ENCODE measurements at regions not wholly inside any gene's neighbourhood (a gene's known extent, or its start where the extent isn't known, plus 50 kb on each side); places are given as distances from the start of the nearest gene placed in this dataset.
A peak's percentile ranks its signal among the peaks of the same experiment; 100 is the strongest.
"Not testable (repeated sequence)": the region's sequence is repeated elsewhere in the genome, so short reads cannot be mapped to it uniquely, and the experiment has no call there.

- no peak for DNase-seq (ENCODE audit: low spot score)
Observed at GRCh38 chr14:46147452-46147851, 504.1 kb downstream of the RPL10L start.

DNA sequence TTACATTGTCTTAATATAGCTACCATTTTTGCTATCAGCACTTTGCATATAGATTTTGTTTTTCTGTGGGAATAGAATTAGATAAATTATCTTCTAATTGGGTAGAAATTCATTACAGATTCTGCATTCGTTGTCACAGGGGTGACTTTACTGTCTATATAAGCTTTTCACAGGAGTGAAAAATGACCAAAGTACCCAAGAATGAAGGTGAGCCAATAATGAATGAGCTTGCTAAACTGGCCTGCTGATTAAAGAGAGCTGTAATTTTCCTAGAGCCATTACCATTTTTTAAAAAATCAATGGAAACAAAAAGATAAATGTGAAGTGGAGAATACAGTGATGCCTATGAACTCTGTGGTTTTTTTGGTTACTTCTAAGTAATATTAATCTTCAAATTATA is 504.6 kb downstream of the RPL10L start:
- no peak for DNase-seq (ENCODE audit: low spot score)

DNA sequence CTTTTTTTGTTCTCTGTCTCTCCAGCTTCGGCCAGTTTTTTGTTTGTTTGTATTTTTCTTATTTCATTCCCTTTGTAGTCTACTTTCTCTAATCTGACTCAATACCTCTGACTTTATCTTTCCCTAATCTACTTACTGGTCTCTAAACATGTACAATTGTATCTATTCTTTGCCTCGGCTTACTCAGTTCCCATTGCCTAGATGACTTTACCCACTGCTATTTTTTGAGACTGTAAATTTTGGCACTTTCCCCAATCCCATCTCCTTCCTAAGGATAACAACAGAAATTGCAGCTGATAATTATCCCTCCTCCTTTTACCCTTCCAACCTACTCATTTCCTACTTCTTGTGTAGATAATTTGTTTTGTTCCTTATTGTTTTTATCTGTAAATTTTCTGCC is 511.1 kb downstream of the RPL10L start:
- DNase-seq (ENCODE audit: low spot score): no peak

GRCh38 chr14:46139649-46140048 is 511.9 kb downstream of the RPL10L start:
- DNase-seq (ENCODE audit: low spot score): no peak

DNA sequence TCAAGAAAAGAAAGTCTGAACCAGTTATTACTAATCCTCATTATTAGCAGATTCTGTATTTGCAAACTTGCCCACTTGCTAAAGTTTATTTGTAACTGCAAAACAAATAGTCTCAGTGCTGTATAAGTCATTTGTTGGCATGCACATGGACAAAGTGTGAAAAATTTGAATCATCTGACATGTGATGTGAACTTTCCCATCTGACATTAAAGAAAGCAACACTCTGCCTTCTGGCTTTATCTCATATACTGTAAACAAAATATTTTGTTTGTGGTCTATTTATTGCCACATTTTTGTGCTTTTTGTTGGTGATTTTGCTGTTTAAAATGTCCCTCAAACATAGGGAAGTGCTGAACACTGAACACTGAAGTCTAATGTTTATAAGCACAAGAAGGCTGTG is 513.8 kb downstream of the RPL10L start:
- DNase-seq (ENCODE audit: low spot score): no peak

- no peak for DNase-seq (ENCODE audit: low spot score)
Observed at GRCh38 chr14:46136456-46136855, 515.1 kb downstream of the RPL10L start.

DNA sequence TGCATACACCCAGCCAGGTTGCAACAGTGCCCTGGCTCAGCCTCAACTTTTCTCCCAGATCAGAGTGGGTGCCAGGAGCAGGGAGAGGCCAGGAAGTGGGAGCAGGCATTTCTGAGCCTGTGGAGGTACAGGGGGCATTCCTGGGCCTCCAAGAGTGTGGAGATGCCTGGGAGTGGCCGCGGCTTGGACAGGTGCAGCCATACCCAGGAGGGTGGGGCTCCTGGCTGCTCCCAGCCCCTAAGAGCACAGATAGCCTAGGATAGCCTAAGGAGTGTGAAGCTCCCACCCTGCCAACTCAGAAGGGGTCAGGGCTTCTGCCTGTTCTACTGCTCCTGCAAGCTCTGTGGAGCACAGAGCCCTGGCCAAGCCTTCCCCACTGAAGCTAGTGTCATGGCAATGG is 543.4 kb downstream of the RPL10L start:
- no peak for DNase-seq (ENCODE audit: low spot score)

GRCh38 chr14:46100901-46101300 is 550.7 kb downstream of the RPL10L start:
- not testable (repeated sequence) for DNase-seq (ENCODE audit: low spot score)

GRCh38 chr14:46091819-46092218 is 559.8 kb downstream of the RPL10L start:
- DNase-seq (ENCODE audit: low spot score): no peak

DNA sequence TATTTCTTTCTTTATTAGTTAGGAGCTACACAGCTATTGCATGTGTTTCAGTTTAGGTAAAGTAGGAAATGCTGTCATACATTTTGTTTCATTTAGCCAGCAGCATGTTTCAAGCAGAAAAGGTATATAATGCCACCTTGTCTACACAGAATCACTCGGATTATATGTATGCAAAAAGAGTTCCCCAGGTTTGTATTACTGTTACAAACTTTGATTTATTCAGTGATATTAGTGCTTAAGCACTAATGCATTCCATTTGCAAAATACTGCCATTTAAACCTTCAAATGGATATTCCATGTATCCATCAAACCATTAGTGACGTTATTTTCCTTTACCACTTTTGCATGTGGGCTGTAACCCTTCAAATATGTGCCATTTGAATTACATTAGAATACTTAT is 564.0 kb downstream of the RPL10L start:
- DNase-seq (ENCODE audit: low spot score): no peak

DNA sequence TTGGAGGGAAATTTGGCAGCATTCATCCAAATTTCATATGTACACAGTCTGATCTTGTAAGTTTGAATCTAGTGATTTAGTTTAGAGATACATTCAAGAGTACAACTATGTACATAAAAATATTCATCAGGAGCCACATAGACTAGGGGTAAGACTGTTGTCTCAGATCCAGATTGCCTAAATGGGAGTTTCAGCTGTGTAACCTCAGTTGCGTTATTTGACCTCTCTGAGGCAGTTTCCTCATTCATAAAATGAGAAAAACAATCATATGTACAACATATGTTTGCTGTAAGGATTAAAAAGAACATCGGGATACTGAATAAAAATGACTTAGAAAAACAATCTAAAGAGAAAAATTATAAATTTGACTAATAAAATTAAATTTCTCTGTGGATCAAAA is 577.5 kb downstream of the RPL10L start:
- DNase-seq (ENCODE audit: low spot score): no peak

DNA sequence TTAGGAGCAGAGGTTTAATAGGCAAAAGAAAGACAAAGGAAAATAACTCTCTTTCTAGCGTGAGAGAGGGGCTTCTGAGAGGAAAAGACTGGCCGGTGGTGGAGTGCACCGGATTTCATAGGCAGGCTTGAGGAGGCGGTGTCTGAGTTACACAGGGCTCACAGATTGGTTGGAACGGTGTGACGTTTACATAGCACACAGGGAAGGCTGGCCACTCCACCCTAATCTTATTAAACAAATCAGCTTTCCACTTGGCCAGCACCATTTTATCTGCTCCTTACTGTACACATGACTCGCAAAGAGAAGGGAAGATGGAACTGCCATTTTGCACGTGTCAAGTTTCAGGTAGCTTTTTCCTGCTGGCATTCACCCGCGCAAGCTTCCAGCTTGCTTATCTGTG is 587.7 kb downstream of the RPL10L start:
- DNase-seq (ENCODE audit: low spot score): no peak

DNA sequence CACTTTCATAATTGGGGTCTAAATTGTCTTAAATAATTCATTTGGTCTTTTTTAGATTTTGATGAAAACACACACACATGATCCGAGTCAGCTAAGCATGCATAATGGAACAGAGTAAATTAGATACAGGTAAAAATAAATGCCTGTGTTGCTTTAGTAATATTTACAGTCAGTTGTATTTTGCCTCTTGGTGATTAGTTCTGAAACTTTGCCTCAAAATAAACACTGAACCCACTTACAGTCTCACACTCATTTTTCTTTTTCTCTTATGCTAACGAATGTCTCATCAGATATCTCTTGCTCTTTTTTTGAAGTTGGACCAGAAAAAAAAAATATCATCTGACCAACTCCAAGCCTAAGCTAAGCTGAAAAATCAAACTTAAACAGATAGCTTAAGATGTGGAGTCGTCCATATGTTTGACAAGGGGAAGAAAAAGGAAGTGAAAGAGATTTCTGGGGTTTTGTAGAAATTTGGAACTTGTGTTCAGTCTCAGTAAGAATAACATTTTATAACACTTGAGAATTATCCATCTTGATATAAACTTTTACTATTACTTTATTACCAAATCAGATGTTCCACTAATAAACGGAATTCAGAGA is 592.5 kb downstream of the RPL10L start:
- no peak for DNase-seq (ENCODE audit: low spot score)

- no peak for DNase-seq (ENCODE audit: low spot score)
Observed at GRCh38 chr14:46057799-46058198, 593.8 kb downstream of the RPL10L start.

DNA sequence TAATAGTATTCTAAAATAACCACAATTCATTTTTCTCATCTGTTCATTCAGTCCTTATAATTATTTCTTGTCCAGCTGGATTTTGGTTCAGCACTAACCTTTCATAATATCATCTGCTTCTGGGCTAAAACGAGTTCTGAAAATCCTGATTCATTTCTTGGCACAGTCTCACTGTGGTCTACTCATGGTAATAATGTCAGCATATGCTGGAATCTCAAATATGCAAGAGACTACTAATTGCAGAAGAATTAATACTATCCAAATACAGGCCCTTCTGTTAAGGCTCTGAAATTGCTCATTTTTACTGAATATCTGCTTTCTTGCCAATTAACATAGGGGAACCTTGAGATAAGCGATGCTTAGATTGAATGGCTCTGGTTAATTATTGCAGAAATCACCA is 597.1 kb downstream of the RPL10L start:
- no peak for DNase-seq (ENCODE audit: low spot score)

- no peak for DNase-seq (ENCODE audit: low spot score)
Observed at GRCh38 chr14:46053221-46053620, 598.4 kb downstream of the RPL10L start.

DNA sequence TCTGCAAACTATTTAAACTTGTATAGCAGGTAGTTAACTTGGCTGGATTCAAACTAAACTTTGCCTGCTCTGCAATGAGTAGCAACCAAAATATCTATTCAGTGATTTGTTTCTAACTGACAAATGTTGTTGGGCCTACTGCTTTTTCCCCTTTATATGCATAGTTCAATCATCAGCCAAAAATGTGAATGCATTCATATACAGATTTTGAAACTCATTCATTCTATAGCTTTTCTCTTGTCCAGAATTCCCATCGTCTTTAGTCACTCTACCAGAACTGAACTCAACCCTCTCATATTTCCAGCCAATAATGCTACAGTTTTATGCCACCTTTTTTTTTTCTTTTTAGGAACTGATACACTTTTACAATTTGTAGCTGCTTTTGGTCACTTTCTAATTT is 599.8 kb downstream of the RPL10L start:
- no peak for DNase-seq (ENCODE audit: low spot score)

GRCh38 chr14:46048127-46048526 is 603.5 kb downstream of the RPL10L start:
- peak; percentile 65 for DNase-seq (ENCODE audit: low spot score)

- no peak for DNase-seq (ENCODE audit: low spot score)
Observed at GRCh38 chr14:46036099-46036498, 615.5 kb downstream of the RPL10L start.

- peak; percentile 31 for DNase-seq (ENCODE audit: low spot score)
Observed at GRCh38 chr14:46034305-46034704, 617.3 kb downstream of the RPL10L start.

- no peak for DNase-seq (ENCODE audit: low spot score)
Observed at GRCh38 chr14:46018846-46019420, 632.6 kb downstream of the RPL10L start.

DNA sequence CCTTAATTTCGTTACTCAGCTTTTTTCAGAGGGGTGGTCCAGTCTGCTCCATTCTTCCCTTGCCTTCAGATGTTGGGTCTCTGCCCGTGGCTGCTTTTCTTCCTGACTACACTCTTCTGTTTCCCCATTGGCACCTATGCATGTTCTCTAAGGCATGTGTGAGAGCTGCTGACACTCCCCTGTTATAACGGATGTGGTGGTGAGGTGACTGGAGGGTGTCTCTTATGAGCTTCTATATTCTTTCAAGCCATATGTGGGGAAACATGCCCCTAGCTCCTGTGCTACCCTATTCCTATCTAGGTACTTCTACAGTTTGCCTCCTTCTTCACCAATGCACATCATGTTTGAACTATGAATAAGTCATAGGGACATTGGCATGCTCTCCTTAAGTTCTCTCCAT is 643.2 kb downstream of the RPL10L start:
- DNase-seq (ENCODE audit: low spot score): no peak

DNA sequence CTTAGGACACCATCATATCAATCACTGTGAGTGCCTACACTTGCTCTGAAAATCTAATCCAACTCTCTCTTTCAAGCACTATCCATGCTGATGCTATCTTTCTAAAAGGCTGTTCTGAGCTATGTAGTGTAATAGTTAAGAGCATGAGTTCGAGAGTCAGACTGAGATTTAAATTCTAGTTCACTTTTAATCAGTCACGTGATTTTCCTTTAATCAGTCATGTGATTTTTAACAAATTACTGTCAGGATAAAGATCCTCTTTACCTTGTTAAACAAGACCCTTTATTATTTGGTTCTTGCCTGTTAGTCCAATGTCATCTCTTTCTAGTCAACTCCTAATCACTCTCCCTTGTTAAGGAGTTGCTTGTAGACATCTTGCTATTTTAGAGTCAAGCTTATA is 653.0 kb downstream of the RPL10L start:
- no peak for DNase-seq (ENCODE audit: low spot score)

DNA sequence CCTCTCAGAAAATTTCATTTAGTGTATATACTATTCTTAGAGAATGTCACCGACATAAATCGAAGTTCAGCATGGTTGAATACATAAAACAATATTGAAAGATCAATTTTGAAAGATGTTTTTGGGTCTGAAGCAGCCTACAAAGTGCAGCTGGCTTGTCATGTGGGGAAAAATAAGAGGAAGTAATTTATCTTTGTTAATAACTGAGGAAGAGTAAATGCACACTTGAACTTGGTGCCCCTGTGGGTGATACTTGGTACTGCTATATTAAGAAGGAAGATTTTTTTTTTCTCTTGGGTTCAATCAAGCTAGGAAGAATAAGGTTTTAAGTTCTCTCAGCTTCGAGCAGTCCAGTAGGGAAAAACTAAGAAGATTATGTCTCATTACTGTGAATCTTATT is 661.3 kb downstream of the RPL10L start:
- DNase-seq (ENCODE audit: low spot score): peak; percentile 18

All from D341Med (cell line).